HEK293 (cell line): ENCODE measurements at regions not wholly inside any gene's neighbourhood (a gene's known extent, or its start where the extent isn't known, plus 50 kb on each side); places are given as distances from the start of the nearest gene placed in this dataset.

Source experiments
- CTCF ChIA-PET: fragments of 350-600 bp; formaldehyde crosslinking; extraction: SDS; loops from one replicate; lab custom pipeline; 2021; ENCODE audit warnings: antibody characterized with exemption; lab: Yijun Ruan, JAX
- POLR2A ChIA-PET: fragments of 300-600 bp; formaldehyde crosslinking; extraction: SDS; loops from one replicate; lab custom pipeline; 2020; ENCODE audit warnings: antibody characterized with exemption, inconsistent platforms; lab: Yijun Ruan, JAX
- H3K27ac ChIP-seq: fragments of 200-500 bp; sonication (Bioruptor generic); 2 replicates; pipeline ENCODE4 v1.5.1; 2014; ENCODE audit warnings: low read depth, low read length, control low read depth, inconsistent platforms; ENCODE audit errors: extremely low read depth
- H3K36me3 ChIP-seq, 2 experiments: fragments of 200-500 bp in 1 of 2; sonication (Bioruptor generic) in 1 of 2; 1 replicate in 1 of 2; 2 replicates in 1 of 2; pipeline ENCODE4 v1.5.1; 2014 to 2017; ENCODE audit warnings: inconsistent platforms in 2 of 2, low read length in 2 of 2; ENCODE audit not compliant: control insufficient read depth in 2 of 2, insufficient read depth in 1 of 2
- H3K4me1 ChIP-seq: fragments of 200-500 bp; sonication (Bioruptor generic); 2 replicates; pipeline ENCODE4 v1.5.1; 2014; ENCODE audit warnings: mild to moderate bottlenecking, low read length, inconsistent platforms; ENCODE audit not compliant: control insufficient read depth, insufficient read depth
- H3K4me3 ChIP-seq: 2 replicates; pipeline ENCODE4 v1.5.1; 2011; ENCODE audit warnings: low read depth, mild to moderate bottlenecking, control low read depth, low read length, moderate library complexity
- H3K9me3 ChIP-seq: fragments of 200-500 bp; sonication (Bioruptor generic); 2 replicates; pipeline ENCODE4 v1.5.1; 2014; ENCODE audit warnings: low read depth, low read length, inconsistent platforms; ENCODE audit not compliant: control insufficient read depth, insufficient read depth
- BCL6B ChIP-seq: fragments of 450-650 bp; formaldehyde crosslinking; IDR thresholded peaks from 2 replicates; pipeline ENCODE4 v1.5.1; 2017; ENCODE audit warnings: missing biosample characterization, missing genetic modification characterization
- FEZF1 ChIP-seq: fragments of 450-650 bp; formaldehyde crosslinking; IDR thresholded peaks from 2 replicates; pipeline ENCODE4 v1.5.1; 2016; ENCODE audit warnings: missing biosample characterization, missing genetic modification characterization
- GFI1B ChIP-seq: fragments of 450-650 bp; formaldehyde crosslinking; IDR thresholded peaks from 2 replicates; pipeline ENCODE4 v1.5.1; 2016; ENCODE audit warnings: missing biosample characterization, missing genetic modification characterization
- GLI4 ChIP-seq: fragments of 450-650 bp; formaldehyde crosslinking; IDR thresholded peaks from 2 replicates; pipeline ENCODE4 v1.5.1; 2016; ENCODE audit warnings: missing biosample characterization, missing genetic modification characterization
- GLIS2 ChIP-seq: fragments of 450-650 bp; formaldehyde crosslinking; IDR thresholded peaks from 2 replicates; pipeline ENCODE4 v1.5.1; 2016; ENCODE audit warnings: missing biosample characterization, missing genetic modification characterization
- IKZF3 ChIP-seq: fragments of 450-650 bp; IDR thresholded peaks from 2 replicates; pipeline ENCODE4 v1.5.0; 2018; ENCODE audit warnings: missing biosample characterization, mild to moderate bottlenecking, missing genetic modification characterization, moderate library complexity
- OVOL3 ChIP-seq: fragments of 450-650 bp; formaldehyde crosslinking; IDR thresholded peaks from 2 replicates; pipeline ENCODE4 v1.5.1; 2016; ENCODE audit warnings: missing biosample characterization, missing genetic modification characterization
- TCF7L2 ChIP-seq: IDR thresholded peaks from 2 replicates; pipeline ENCODE4 v1.6.1; 2011; ENCODE audit warnings: low read depth, mild to moderate bottlenecking, inconsistent platforms, low read length, moderate library complexity, borderline replicate concordance
- WT1 ChIP-seq: fragments of 450-650 bp; formaldehyde crosslinking; IDR thresholded peaks from 2 replicates; pipeline ENCODE4 v1.5.1; 2016; ENCODE audit warnings: missing biosample characterization, missing genetic modification characterization
- ZIC2 ChIP-seq: fragments of 450-650 bp; formaldehyde crosslinking; IDR thresholded peaks from 2 replicates; pipeline ENCODE4 v1.5.1; 2016; ENCODE audit warnings: missing biosample characterization, missing genetic modification characterization
- ZNF112 ChIP-seq: fragments of 450-650 bp; formaldehyde crosslinking; IDR thresholded peaks from 2 replicates; pipeline ENCODE4 v1.5.0; 2017; ENCODE audit warnings: missing biosample characterization, missing genetic modification characterization
- ZNF169 ChIP-seq: fragments of 450-650 bp; formaldehyde crosslinking; IDR thresholded peaks from 2 replicates; pipeline ENCODE4 v1.5.1; 2016; ENCODE audit warnings: missing biosample characterization, missing genetic modification characterization
- ZNF2 ChIP-seq: fragments of 450-650 bp; formaldehyde crosslinking; IDR thresholded peaks from 2 replicates; pipeline ENCODE4 v1.5.1; 2016; ENCODE audit warnings: missing biosample characterization, missing genetic modification characterization
- ZNF23 ChIP-seq: fragments of 450-650 bp; formaldehyde crosslinking; IDR thresholded peaks from 2 replicates; pipeline ENCODE4 v1.5.1; 2016; ENCODE audit warnings: missing biosample characterization, missing genetic modification characterization, borderline replicate concordance
- ZNF24 ChIP-seq: fragments of 450-650 bp; formaldehyde crosslinking; IDR thresholded peaks from 2 replicates; pipeline ENCODE4 v1.5.1; 2016; ENCODE audit warnings: missing biosample characterization, missing genetic modification characterization
- ZNF366 ChIP-seq: fragments of 450-650 bp; formaldehyde crosslinking; conservative IDR thresholded peaks from 2 replicates; pipeline ENCODE4 v1.5.1; 2016; ENCODE audit warnings: missing biosample characterization, missing genetic modification characterization
- ZNF37A ChIP-seq: fragments of 450-650 bp; IDR thresholded peaks from 2 replicates; pipeline ENCODE4 v1.5.1; 2018; ENCODE audit warnings: missing biosample characterization, missing genetic modification characterization
- ZNF404 ChIP-seq: fragments of 450-650 bp; formaldehyde crosslinking; IDR thresholded peaks from 2 replicates; pipeline ENCODE4 v1.5.1; 2017; ENCODE audit warnings: missing biosample characterization, missing genetic modification characterization
- ZNF521 ChIP-seq: fragments of 450-650 bp; formaldehyde crosslinking; IDR thresholded peaks from 2 replicates; pipeline ENCODE4 v1.5.1; 2017; ENCODE audit warnings: missing biosample characterization, mild to moderate bottlenecking, missing genetic modification characterization
- ZNF548 ChIP-seq: fragments of 450-650 bp; formaldehyde crosslinking; IDR thresholded peaks from 2 replicates; pipeline ENCODE4 v1.5.1; 2016; ENCODE audit warnings: missing biosample characterization, missing genetic modification characterization
- ZNF626 ChIP-seq: fragments of 450-650 bp; sonication (Bioruptor Pico); formaldehyde crosslinking; IDR thresholded peaks from 2 replicates; pipeline ENCODE4 v1.5.1; 2018; ENCODE audit warnings: missing biosample characterization, missing genetic modification characterization, inconsistent platforms
- ZNF704 ChIP-seq: fragments of 450-650 bp; formaldehyde crosslinking; IDR thresholded peaks from 2 replicates; pipeline ENCODE4 v1.5.1; 2016; ENCODE audit warnings: missing biosample characterization, missing genetic modification characterization
- ZNF776 ChIP-seq: fragments of 450-650 bp; formaldehyde crosslinking; IDR thresholded peaks from 2 replicates; pipeline ENCODE4 v1.5.0; 2017; ENCODE audit warnings: missing biosample characterization, missing genetic modification characterization, borderline replicate concordance
- TF ChIP-seq, protein P1 (sequence below): fragments of 450-650 bp; IDR thresholded peaks from 2 replicates; pipeline ENCODE4 v1.5.1; 2018; ENCODE audit warnings: missing biosample characterization, missing genetic modification characterization
- TF ChIP-seq, protein P2 (sequence below): fragments of 450-650 bp; formaldehyde crosslinking; conservative IDR thresholded peaks from 2 replicates; pipeline ENCODE4 v1.5.1; 2016; ENCODE audit warnings: low read depth, missing biosample characterization, missing genetic modification characterization
- TF ChIP-seq, protein P3 (sequence below): fragments of 450-650 bp; formaldehyde crosslinking; IDR thresholded peaks from 2 replicates; pipeline ENCODE4 v1.5.1; 2017; ENCODE audit warnings: missing biosample characterization, missing genetic modification characterization
- TF ChIP-seq, protein P4 (sequence below): fragments of 450-650 bp; IDR thresholded peaks from 2 replicates; pipeline ENCODE4 v1.5.1; 2018; ENCODE audit warnings: missing biosample characterization, mild to moderate bottlenecking, missing genetic modification characterization

DNA sequence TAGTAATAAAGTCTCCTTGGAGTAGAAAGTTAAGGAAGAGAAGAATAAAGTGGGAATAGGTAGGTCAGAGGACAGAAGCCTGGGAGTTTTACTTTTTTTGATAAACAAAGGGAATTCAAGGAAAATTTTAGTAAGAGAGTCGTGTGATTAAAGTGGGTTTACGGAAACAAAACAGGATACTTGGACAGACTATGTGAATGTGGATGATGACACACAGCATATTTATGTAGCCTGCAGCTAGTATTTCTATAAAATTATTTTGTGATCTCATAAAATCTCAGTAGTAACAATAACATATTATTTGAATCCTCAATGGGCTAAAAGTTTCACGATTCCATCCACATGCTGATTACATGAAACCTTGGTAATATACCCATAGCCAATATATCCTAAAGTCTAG lies 450.7 kb upstream of the PIK3C3 start:
- no peaks in the 10 kb centered on the region for H3K9me3 ChIP-seq
- no peaks in the 10 kb centered on the region for H3K36me3 ChIP-seq
- POLR2A ChIA-PET, result no interaction called here
- TF ChIP-seq GFI1B (tag by site-specific recombination) (no peak), ZNF366 (no peak), ZNF548 (tag by site-specific recombination) (no peak), ZNF37A (tag by site-specific recombination) (no peak), IKZF3 (tag by site-specific recombination) (no peak), ZNF521 (tag by site-specific recombination) (no peak), ZNF776 (tag by site-specific recombination) (no peak), OVOL3 (tag by site-specific recombination) (no peak), ZNF23 (tag by site-specific recombination) (no peak), ZNF626 (tag by site-specific recombination) (no peak), GLI4 (tag by site-specific recombination) (no peak)
- TF ChIP-seq, protein P1, sequence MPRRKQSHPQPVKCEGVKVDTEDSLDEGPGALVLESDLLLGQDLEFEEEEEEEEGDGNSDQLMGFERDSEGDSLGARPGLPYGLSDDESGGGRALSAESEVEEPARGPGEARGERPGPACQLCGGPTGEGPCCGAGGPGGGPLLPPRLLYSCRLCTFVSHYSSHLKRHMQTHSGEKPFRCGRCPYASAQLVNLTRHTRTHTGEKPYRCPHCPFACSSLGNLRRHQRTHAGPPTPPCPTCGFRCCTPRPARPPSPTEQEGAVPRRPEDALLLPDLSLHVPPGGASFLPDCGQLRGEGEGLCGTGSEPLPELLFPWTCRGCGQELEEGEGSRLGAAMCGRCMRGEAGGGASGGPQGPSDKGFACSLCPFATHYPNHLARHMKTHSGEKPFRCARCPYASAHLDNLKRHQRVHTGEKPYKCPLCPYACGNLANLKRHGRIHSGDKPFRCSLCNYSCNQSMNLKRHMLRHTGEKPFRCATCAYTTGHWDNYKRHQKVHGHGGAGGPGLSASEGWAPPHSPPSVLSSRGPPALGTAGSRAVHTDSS, result no peak
- TF ChIP-seq, protein P2, sequence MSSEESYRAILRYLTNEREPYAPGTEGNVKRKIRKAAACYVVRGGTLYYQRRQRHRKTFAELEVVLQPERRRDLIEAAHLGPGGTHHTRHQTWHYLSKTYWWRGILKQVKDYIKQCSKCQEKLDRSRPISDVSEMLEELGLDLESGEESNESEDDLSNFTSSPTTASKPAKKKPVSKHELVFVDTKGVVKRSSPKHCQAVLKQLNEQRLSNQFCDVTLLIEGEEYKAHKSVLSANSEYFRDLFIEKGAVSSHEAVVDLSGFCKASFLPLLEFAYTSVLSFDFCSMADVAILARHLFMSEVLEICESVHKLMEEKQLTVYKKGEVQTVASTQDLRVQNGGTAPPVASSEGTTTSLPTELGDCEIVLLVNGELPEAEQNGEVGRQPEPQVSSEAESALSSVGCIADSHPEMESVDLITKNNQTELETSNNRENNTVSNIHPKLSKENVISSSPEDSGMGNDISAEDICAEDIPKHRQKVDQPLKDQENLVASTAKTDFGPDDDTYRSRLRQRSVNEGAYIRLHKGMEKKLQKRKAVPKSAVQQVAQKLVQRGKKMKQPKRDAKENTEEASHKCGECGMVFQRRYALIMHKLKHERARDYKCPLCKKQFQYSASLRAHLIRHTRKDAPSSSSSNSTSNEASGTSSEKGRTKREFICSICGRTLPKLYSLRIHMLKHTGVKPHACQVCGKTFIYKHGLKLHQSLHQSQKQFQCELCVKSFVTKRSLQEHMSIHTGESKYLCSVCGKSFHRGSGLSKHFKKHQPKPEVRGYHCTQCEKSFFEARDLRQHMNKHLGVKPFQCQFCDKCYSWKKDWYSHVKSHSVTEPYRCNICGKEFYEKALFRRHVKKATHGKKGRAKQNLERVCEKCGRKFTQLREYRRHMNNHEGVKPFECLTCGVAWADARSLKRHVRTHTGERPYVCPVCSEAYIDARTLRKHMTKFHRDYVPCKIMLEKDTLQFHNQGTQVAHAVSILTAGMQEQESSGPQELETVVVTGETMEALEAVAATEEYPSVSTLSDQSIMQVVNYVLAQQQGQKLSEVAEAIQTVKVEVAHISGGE (tag by site-specific recombination), result no peak
- CTCF ChIA-PET, result no interaction called here
- no peak overlapping the region for H3K4me3 ChIP-seq
- no peak overlapping the region for H3K27ac ChIP-seq
- no peaks in the 10 kb centered on the region for H3K4me1 ChIP-seq

DNA sequence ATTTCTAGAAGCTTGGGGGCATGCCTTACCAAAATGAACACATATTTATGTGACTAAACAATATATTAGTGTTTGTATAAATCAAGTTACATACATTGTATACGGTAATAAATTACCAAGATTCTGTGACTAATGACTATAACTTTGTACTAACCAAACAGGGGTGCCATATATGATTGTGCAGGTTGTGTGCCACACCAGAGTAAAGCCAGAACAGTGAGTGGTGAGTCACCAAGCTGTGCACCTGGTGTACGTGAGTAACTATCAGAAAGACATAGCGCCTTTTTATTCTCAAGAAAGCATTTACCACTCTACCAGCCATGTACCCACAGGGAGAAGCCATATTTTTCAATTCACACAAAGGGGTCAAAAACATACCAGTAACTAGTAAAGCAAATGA lies 453.2 kb upstream of the PIK3C3 start:
- ChIA-PET CTCF (no interaction called here), POLR2A (no interaction called here)
- H3K36me3 ChIP-seq, result no peaks in the 10 kb centered on the region
- TF ChIP-seq TCF7L2 (no peak), ZNF112 (tag by site-specific recombination) (no peak), BCL6B (tag by site-specific recombination) (no peak), ZNF704 (tag by site-specific recombination) (no peak), ZNF24 (tag by site-specific recombination) (no peak), ZIC2 (tag by site-specific recombination) (no peak), ZNF2 (tag by site-specific recombination) (no peak), ZNF404 (tag by site-specific recombination) (no peak), GLIS2 (no peak), FEZF1 (tag by site-specific recombination) (no peak), ZNF169 (tag by site-specific recombination) (no peak), WT1 (no peak)
- TF ChIP-seq, protein P3, sequence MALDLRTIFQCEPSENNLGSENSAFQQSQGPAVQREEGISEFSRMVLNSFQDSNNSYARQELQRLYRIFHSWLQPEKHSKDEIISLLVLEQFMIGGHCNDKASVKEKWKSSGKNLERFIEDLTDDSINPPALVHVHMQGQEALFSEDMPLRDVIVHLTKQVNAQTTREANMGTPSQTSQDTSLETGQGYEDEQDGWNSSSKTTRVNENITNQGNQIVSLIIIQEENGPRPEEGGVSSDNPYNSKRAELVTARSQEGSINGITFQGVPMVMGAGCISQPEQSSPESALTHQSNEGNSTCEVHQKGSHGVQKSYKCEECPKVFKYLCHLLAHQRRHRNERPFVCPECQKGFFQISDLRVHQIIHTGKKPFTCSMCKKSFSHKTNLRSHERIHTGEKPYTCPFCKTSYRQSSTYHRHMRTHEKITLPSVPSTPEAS (tag by site-specific recombination), result no peak
- TF ChIP-seq, protein P4, sequence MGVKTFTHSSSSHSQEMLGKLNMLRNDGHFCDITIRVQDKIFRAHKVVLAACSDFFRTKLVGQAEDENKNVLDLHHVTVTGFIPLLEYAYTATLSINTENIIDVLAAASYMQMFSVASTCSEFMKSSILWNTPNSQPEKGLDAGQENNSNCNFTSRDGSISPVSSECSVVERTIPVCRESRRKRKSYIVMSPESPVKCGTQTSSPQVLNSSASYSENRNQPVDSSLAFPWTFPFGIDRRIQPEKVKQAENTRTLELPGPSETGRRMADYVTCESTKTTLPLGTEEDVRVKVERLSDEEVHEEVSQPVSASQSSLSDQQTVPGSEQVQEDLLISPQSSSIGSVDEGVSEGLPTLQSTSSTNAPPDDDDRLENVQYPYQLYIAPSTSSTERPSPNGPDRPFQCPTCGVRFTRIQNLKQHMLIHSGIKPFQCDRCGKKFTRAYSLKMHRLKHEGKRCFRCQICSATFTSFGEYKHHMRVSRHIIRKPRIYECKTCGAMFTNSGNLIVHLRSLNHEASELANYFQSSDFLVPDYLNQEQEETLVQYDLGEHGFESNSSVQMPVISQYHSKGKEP (tag by site-specific recombination), result no peak

More for the DNA sequence above, 453.2 kb upstream of the PIK3C3 start:
- no peaks in the 10 kb centered on the region; the same call in 1 of the 2 replicates for H3K9me3 ChIP-seq
- H3K4me1 ChIP-seq, result no peaks in the 10 kb centered on the region
- no peak overlapping the region for H3K27ac ChIP-seq
- H3K4me3 ChIP-seq, result no peak overlapping the region
